ENCODE measurements at regions not wholly inside any gene's neighbourhood (a gene's known extent, or its start where the extent isn't known, plus 50 kb on each side); places are given as distances from the start of the nearest gene placed in this dataset.

DNA sequence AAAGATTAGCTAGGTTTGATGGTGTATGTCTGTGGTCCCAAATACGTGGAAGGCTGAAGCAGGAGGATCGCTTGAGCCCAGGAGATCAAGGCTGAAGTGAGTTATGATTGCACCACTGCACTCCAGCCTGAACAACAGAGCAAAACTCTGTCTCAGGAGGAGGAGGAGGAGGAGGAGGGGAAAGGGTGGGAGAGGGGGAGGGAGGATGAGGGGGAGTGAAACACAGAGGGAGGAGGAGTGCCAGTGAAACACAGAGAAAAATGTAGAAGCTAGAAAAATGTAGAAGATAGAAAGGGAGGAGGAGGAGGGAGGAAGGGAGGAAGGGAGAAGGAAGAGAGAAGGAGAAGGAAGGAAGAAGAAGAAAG, 387.5 kb downstream of the MTX2 start:
- TF ChIP-seq, protein P1, sequence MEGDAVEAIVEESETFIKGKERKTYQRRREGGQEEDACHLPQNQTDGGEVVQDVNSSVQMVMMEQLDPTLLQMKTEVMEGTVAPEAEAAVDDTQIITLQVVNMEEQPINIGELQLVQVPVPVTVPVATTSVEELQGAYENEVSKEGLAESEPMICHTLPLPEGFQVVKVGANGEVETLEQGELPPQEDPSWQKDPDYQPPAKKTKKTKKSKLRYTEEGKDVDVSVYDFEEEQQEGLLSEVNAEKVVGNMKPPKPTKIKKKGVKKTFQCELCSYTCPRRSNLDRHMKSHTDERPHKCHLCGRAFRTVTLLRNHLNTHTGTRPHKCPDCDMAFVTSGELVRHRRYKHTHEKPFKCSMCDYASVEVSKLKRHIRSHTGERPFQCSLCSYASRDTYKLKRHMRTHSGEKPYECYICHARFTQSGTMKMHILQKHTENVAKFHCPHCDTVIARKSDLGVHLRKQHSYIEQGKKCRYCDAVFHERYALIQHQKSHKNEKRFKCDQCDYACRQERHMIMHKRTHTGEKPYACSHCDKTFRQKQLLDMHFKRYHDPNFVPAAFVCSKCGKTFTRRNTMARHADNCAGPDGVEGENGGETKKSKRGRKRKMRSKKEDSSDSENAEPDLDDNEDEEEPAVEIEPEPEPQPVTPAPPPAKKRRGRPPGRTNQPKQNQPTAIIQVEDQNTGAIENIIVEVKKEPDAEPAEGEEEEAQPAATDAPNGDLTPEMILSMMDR (IDR thresholded peaks at IDR 0.05) = no peak
- no peak for TF ChIP-seq POLR2A (IDR thresholded peaks at IDR 0.05)
